Fibroblast of peridontal ligament (primary cell): ENCODE measurements at regions not wholly inside any gene's neighbourhood (a gene's known extent, or its start where the extent isn't known, plus 50 kb on each side); places are given as distances from the start of the nearest gene placed in this dataset.

ENCODE experiments used
- DNase-seq: peaks from one replicate; pipeline ENCODE4 v3.0.0-alpha.2; 2010; ENCODE audit errors: extremely low read depth

DNA sequence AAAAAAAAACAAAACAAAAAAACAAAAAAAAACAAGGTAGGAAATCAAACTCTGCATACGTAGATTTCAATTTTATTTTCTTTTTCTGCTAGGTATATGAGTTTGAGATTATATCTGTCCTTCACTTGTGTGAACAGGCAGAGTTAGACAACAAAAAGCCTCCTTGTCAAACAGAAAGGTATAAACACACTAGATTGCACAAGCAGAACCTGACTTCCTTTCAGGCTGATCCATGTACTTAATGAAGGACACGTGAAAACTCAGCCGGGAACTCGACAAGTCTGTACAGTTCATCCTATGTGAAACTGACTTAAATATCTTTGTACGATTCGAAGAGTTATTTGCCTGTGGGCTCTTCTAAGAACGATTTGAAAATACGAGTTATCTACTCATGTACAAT, 254.1 kb downstream of the ARL4A start:
- no peak for DNase-seq

DNA sequence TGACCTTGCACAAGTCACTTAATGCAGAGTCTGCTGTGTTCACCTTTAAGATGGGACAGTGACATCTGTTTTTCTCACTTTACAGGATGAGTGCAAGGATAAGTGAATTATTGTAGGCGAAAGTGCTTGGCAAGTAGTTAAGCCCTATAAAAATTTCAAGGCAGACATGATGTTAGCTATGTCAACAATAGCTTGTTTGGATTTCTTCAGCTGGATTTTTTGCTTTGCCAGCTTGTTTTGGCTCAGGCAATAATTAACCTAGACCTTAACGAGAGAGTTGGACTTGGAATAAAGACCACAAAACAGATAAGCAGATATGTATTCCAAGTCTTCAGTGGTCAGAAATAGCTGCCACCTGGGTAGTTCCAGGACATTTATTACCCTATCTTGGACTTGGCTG, 255.2 kb downstream of the ARL4A start:
- DNase-seq: no peak

DNA sequence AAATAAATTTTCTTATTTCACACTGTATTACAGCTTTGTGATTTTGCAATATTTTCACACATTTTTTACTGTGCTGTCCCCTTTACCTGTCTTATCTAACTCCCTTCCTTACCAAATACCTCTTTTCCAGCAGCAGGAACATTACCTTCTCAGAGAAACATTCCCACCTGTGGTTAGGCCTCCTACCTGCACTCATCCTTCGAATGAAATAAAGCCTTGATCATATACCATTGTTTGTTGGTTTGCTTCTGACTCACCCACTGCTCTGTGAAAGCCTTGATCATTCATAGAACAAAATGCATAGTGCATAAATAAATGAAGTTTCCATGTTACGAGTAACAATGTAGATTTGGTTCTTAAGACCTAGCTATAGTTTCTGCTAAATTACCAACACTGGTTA, 256.3 kb downstream of the ARL4A start:
- no peak for DNase-seq

DNA sequence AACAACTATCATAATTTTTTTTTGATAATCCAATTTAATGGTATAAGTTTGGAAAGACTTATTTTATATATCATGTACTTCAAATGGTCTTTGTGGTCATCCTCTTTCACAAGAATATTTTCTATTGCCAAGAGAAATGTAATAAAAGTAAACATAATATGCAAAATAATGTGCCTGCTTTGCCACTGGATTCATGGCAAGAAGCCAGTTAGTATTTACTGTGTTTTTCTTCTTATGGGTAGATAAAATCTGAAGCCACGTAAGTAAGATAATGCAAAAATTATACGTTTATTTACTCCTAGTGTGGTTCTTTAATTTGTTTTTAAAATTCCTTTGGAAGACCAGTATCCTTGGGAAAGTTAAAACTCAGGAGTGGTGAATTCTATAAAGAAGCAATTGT, 258.5 kb downstream of the ARL4A start:
- DNase-seq: no peak

DNA sequence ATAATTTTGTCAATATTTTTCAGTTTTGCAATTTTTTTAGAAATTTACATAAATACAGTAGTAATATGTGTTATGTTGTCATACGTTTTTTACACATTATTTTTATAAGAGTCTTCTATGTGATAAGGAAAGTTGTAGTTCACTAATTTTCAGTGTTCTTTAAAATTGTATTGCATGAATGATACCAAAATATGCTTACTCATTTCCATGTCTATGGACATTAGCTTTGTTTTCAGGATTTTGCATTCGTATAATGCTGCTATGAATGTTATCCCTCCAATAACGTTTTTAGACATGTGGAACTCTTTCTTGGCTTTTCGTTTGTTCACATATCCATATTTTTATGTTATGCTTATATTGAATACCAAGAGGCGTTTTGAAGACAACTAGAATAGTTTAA, 260.0 kb downstream of the ARL4A start:
- no peak for DNase-seq

DNA sequence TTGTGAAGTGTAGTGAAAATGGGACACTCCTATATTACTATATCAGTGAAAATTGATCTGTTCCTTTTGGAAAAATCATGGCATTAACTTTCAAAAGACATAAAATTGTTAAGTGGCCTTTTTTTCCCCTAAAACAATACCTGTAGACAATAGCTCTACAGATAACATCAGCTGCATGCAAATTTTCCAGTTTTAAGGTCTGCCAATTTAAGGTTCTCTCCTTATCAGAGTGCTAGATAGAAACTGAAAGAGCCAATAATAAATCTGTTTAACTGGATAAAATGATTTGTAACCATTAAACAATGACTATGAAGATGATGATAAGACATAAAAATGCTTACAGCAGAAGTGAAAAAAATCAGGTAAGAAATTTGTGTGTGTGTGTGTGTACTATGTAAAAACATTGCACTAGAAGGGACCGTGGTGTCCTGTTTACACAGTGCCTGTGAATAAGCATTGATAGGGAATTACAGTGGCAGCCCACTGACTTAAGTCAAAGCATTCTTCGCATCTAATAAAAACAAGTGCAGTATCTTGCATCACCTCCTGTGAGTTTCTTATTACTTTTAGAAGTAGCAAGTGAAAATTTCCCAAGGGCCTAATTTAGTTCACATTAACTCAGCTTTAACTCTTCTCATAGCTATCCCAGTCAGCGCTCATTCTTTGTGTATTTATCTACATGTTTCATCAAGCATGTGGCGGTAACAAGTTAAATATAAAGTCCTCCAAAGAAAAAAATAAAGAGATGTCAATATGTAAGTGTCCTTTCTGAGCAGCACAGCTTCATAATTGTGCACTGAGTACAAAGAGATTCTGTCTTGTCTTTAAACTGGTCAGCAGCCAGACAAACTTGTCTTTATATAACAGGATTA, 261.9 kb downstream of the ARL4A start:
- DNase-seq: peak; percentile 12

DNA sequence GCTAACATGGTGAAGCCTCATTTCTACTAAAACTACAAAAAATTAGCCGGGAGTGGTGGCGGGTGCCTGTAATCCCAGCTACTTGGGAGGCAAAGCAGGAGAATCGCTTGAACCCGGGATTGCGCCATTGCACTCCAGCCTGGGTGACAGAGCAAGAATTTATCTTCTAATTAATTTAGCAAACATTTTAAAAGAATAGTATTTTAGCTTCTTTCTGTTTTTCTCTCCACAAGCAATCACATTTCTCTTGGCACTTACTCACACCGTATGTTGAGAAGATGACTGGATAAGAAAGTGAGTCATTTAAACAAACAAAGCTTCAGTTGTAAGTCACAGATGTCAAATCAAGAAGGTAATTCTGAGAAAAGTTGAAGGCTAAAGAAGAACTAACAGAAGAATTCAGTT, 264.0 kb downstream of the ARL4A start:
- peak; percentile 71 for DNase-seq

DNA sequence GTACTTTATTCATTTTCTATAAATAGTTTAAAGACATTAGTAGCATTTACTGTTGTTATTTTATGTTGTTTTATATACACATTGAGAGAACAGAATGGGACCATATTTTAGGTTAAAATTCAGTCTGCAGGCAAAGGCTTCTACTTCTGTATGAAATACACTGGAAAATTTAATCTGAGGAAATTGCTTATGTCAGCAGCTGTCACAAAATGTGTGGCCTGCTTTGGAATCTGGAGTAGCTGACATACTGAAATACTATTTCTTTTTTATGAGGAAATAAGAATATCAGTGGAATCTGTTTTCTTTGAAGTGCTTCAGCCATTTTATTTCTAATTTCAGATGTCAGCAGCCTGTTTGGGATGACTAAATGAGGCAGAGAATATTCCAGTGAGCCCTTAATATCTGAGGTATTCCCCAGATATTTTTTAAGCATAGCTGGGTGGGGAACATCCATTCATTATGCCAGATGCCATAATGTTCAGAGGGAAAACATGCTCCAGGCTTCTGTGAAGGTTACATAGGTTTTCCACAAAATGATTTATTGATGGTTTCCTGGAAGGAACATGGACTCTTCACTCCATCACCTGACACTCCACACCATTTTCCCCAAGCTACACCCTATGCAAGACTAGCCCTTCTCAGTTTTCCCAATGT, 267.1 kb downstream of the ARL4A start:
- no peak for DNase-seq

DNA sequence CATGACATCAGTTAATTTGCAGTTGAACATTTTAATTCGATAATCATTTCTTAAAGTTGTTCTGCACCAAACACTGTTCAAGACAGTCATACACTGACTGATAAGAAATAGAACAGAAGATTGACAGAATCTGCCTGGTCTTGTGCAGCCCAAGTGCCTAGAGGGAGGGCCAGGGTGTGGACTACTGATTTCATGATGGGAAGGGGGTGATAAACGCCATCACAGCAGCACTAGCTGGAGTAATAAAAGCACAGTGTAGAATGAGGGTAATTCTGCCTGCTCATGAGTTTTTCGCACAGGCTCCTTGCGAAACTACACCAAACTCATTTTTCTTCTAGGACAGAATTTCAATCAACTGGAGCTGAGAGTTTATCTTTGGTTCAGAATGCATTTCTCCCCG, 270.1 kb downstream of the ARL4A start:
- DNase-seq: no peak

DNA sequence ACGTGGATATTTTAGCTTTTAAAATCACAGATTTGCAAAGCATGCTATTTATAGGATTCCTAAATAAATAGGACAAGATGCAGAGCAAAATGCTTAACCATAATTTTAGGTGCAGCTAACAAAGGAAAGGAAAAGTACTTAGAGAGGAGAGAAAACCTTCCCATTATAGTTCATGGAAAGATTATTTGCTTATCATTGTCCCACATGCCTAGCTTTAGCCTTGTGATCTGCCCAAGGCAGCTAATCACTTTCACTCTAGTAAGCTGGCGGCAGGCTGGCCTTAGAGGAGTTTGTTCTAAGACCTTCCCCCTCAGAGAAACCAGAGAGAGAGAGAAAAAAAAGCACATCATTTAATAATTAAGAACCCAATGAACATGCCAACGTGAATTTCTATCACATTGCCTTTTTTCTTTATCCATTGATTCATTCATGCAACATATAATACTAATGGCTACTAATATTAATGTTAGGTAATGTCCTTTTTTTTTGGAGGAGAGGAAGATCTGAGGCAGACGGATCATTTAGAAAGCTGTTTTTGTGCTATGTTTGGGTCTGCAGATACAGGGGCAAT, 274.6 kb downstream of the ARL4A start:
- no peak for DNase-seq

DNA sequence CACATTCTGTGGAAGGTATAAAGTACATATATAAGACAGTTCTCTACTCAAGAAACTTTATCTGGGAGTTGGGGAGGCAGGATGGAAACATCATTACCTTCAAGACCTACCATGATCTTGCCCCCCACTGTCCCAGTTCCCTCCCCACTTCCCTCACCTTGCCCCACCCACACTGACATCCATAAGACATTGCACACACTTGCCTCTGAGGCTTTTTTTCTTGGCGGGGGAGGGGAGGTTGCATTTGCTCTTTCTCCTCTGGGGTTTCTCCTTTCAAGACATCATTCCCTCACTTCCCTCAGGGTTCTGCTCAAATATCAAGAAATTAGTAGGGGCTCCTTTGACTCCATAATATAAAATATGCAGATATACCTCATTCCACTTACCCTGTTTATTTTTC, 276.0 kb downstream of the ARL4A start:
- no peak for DNase-seq

DNA sequence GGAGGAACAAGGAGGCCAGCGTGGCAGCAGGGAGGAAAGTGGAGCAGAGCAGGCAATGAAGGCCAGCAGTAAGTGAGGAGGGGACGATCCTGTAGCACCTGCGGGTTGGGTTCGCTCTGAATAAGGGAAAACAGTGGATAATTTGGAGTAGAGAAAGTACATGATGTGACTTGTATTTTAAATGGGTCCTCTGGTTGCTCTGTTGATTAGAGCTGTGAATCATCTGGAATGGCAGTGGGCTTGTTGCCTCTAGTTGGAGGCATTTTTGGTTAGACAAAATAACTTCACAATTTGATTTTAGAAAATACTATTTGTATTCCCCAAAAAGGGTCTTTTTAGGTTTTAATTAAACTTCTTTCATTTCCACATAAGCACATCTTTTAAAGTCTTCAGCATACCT, 277.4 kb downstream of the ARL4A start:
- DNase-seq: no peak

DNA sequence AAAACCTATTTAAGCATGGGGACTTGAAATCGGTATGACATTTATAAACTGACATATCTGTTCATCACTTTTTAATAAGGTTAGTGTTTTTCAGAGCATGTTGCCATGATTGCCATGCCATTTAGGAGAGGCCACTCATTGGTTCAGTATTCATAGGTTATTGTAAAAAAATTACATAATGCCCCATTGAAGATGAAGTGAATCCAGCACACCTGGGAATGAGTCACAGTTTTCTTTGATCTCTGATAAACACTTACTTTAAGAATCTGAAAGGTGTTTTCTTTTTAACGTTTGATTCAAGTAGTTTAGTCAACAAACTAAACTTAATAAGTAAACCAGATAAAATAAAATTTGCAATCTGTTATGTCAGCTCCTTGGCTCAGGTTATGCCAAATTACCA, 278.3 kb downstream of the ARL4A start:
- DNase-seq: no peak

DNA sequence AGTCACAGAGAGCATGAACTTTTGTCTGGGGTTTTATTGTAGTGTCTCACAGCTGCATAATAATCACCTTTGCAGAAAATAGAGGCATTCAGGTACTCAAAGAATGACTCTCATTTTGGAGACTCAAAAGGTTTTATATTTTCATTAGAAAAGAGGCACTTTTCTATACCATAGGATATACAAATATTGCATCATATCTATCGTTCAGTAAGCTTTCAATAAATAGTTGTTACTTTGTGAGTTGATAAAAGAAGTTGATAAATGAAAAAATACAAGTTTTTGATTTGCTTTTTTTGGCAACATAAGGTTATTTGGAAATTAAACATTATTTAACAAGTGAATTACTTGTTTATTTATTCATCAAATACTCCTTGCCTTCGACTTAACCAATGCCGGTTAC, 279.9 kb downstream of the ARL4A start:
- no peak for DNase-seq

DNA sequence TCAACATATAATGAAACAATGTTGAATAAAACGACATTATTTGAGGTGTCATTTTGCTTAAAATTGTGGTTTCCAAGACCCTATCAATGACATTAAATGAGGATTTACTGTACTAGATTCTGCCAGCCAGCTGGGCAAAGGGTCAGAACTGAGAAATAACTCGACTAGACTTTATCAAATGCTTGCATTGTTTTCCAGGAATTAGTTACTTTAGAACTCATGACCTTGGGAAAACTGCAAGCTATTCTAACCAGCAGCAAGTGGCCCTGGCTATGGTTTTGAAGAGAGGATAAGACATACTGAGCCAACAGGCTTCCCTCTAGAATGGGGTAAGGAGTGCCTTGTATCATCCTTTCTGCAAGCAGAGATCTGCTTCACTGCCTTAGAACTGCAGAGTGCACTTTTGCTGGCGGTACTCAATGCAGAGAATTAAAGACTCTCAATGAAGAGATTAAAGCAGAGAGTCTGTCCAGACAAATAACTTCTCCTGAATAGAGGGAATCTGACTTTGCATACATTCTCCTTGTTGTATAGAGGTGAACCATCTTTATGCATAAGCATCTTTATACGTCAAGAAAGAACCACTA, 281.5 kb downstream of the ARL4A start:
- DNase-seq: no peak

DNA sequence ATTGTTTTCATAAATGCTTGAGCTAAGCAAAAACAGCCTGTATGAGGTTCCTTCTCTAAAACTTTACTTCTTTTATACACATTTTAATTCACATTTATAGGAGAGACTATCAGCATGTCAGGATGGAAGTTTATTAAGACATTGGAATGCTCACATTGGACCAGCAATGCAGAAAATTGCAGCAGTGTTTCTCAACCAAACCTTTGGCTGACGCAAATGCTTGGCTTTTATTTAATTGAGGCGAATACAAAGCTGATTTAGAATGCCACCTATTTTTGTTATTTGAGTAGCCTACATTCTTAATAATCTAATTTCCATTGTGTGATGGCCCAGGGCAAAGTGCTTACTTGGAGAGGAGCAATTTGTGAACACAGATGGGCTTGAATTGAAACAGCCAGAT, 283.2 kb downstream of the ARL4A start:
- DNase-seq: peak; percentile 8

DNA sequence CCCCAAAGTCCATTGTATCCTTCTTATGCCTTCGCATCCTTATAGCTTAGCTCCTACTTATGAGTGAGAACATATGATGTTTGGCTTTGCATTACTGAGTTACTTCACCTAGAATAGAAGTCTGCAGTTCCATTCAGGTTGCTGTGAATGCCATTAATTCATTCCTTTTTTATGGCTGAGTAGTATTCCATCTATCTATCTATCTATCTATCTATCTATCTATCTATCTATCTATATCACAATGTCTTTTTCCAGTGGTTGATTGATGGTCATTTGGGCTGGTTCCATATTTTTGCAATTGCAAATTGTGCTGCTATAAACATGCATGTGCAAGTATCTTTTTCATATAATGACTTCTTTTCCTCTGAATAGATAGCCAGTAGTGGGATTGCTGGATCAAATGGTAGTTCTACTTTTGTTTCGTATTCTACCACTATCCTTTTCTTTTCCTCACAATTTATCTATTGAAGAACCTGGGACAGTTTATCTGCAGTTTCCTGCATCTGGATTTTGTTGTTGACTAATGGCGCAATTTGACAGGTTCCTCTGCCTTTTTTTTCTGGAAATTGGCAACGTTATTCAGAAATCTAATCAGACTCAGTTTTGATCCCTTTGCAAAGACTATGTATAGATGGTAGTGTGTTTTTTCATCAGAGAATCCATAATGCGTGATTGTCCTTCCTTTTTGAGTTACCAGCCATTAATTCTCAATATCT, 287.2 kb downstream of the ARL4A start:
- no peak for DNase-seq

DNA sequence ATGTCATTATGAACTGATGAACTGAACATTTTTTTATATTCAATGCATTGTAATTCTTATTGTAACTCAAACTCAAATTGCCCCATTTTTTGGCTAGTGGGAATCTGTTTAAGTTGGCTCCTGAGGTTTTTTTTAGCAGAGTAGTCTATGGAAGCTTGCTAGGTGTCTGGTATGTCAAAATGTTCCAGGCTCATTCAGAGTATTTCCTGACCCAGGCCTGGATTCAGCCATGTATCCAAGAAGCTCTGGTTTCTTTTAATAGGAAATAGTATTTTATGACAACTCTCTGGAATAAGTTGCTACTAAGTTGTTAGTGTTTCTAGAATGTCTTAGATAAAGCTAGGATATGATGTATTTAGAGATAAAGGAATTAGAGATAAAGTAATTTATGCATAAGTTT, 288.0 kb downstream of the ARL4A start:
- DNase-seq: no peak

DNA sequence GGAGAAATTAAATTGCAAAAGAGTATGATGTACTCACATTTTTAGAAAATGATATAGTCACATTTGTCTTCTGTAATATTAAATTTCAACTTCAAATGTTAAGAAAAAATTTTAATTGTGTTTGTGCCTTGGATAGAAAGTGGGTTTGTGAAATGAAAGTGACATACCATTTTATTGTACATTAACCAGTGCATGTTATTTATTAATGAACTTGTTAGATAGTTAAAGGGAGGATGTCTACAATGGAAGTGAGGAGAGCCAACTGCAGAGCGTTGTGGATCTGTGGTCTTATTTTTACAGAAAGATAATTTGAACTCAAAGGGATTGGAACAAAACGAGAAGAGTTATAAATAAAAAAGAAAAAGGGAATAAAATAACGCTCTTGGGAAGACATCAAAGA, 291.7 kb downstream of the ARL4A start:
- no peak for DNase-seq

DNA sequence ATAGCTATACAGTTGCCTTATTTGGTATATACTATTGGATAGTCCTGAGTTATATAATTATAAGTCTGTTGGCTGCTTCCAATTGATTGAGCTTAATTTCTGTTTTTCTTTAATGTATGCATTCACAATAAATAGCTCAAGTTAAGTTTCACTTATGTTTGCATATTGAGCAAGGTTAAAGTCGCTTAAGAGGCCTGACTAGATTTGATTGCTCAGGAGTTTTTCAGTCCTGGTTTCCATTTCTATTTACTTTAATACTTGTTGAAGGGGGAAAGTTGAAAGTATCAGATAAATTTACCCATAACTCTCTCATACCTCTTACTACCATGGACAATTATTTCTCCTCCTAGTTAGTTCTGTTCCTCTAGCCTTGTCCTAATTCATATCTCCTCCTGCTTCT, 294.7 kb downstream of the ARL4A start:
- no peak for DNase-seq

DNA sequence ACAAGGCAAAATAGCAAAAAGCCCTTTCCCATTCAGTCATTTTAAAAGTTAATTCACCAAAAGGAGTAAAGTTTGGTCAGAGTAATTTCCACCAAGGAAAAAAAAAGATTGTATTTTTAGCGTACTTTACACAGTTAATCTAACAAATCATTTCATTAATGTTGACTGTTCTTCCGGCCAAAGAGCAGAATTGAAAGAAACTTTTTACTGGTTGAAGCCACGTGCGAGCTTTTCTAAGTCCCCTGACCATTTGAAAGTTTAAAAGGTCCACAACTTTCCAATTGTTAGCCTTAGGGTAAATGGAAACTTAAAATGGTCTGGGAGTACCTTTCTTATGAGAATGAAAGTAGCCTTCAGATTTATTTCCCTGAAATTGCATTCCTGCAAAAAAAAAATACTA, 296.7 kb downstream of the ARL4A start:
- DNase-seq: no peak

DNA sequence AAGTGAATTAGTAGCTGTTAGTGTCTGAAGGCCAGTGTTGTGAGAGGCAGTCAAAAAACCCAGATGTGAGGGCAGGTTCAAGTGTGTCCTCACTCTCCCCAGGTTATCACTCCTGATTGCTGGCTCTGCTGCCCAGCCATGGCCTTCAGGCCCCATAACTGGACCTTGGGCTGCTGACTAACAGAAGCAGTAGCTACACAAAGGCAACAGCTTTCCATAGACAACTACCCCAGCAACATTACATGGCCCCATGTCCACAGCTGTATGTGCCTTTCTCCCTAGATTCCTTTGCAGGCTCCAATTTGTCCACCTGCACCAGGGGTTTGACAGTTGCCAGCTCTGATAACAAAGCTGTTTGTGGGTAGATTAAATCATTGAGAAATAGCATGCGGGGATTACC, 297.8 kb downstream of the ARL4A start:
- DNase-seq: no peak
